ENCODE measurements at regions not wholly inside any gene's neighbourhood (a gene's known extent, or its start where the extent isn't known, plus 50 kb on each side); places are given as distances from the start of the nearest gene placed in this dataset.
"Not testable (repeated sequence)": the region's sequence is repeated elsewhere in the genome, so short reads cannot be mapped to it uniquely, and the experiment has no call there.

GRCh38 chr4:170682087-170682486, 592.3 kb upstream of the AADAT start:
- DNase-seq = not testable (repeated sequence)

DNA sequence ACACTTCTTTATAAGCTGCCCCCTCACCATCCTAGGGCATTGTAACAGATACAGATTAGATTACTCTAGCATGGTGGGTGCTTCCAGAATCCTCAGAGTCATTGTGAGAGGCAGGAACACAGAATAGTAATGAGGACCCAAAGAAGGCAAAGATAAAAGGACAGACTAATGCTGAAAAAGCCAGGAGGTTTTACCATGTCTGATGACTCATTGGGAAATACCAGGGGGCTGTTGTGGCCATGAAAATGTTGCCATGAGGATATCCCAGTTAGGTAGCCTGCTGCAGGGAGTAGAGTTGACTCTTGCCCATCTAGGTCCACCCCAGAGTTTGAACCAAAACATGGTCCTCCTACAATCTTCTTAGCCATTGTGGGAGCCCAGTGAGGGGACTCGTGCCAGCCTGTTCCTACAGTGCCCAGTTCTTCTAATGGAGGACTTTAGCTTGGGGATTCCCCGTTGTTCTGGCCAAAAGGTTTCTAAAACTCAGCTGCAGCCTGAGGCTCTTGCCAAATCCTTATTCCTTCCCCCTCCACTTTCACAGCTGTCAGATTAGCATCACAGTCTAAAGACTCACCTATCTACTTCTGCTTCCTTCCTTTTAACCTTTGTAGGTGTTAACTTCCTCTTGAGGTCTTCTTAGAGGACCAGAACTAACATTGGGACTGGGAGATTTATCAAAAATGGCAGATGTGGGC, 586.0 kb upstream of the AADAT start:
- no peak for DNase-seq

DNA sequence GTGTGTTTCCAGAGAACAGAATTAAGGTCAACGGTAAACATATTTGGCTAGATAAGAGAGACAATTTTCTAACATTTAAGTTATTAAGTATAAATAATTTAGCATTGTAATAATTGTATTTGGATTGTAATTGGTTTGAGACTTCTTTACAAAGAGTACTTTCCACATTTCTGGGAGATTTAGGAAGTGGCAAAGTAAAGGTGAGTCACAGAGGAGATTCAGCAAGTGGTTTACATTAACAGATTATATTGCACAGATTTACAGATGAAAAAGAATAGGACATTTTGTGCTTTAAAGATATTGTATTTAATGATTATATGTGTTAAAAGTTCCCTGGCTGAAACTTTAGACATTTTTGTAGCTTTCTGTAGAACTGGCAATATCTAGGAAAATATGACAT, 584.4 kb upstream of the AADAT start:
- DNase-seq = no peak

DNA sequence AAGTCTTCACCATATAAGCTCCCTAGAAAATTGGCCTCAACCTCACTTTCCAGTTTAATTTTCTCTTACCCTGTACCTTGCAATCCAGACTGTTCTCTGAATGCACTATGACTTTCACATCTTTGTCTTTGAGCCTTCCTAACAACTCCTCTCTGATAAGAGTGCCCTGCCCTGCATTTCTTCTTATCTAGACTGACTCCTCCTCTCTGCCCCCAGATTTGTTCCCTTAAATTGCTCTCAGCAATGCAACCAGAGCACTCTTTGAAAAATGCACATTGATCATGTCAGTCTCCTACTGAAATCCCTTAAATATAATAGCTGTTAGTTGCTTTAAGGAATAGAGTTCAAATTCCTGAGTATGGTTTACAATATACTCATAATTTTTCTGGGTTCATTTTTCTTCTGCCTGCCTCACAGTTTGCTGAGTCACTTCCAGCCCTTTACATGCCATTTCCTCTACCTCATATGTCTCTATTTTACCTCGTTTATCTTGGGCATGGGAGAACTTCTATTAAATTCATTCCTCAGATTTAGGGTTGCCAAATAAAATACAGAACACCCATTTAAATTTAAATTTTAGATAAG, 582.7 kb upstream of the AADAT start:
- DNase-seq = no peak

GRCh38 chr4:170671171-170671570, 581.4 kb upstream of the AADAT start:
- DNase-seq = no peak

- DNase-seq = no peak
Observed at GRCh38 chr4:170667814-170668213, 578.1 kb upstream of the AADAT start.

GRCh38 chr4:170666909-170667308, 577.2 kb upstream of the AADAT start:
- DNase-seq = no peak

DNA sequence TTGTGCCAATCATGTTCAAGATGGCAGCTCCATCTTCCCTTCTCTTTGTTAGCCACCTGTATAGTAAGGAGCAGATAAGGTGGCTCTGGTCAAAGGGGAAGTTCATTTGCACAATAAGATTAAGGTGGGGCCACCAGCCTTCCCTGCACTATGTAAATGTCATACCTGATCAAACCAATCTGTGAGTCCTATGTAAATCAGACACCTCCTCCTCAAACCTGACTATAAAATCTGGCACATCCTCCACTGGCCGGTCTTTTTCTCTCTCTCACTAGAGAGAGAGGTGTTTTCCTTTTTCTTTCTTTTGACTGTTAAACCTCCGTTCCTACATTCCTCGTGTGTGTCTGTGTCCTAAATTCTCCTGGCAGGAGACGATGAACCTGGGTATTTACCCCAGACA, 572.5 kb upstream of the AADAT start:
- DNase-seq = no peak

DNA sequence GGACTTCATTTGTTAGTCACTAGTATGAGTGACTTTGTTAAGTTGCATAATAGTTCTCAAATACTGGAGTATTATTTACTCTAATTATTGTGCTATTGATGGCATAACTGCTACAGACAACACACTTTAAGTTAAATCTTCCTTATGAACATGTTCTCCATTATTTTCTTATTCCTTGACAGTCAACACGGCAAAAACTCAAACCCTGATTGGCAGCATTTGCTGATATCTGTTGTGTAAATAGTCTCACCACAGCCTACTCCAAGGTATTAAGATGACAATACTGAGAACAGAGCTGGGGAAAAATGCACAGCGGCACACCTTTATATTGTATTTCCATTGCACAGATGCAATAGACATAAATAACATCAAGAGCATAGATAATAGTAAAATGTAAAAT, 568.0 kb upstream of the AADAT start:
- DNase-seq = no peak

- no peak for DNase-seq
Observed at GRCh38 chr4:170656506-170656905, 566.8 kb upstream of the AADAT start.

DNA sequence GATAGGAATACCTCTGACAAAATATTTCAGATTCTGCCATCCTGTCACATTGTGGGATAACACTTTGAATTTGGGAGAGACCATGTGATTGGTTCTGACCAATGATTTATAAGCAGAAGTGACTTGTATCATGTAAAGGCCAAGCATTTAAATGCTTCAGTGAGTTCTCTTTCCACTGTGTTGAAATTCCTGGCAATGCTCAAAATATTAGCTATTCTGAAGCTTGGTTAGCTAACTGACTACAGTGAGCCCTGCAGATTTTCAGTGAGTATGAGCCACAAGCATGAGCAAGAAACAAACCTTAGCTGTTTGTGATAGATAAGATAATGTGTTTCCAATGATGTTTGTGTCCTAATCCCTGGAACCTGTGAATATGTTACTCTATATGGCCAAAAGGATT, 562.8 kb upstream of the AADAT start:
- no peak for DNase-seq

DNA sequence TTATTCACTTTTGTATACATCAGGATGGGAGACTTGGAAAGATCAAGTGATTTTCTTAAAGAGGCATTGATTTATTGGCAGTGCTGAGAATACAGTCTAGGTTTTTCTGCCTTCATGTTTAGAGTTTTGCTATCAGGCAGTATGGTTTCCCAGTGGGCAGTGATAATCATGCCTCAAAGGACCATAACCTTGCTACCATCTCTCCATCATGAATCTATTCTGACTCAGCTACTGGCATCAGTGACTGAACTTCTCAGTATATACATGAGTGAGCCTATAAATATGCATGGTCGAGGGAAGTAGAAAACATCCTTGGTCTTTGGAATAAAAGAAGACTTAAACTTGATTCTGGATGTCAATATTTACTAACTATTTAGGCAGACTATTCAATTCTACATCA, 562.0 kb upstream of the AADAT start:
- DNase-seq = no peak

DNA sequence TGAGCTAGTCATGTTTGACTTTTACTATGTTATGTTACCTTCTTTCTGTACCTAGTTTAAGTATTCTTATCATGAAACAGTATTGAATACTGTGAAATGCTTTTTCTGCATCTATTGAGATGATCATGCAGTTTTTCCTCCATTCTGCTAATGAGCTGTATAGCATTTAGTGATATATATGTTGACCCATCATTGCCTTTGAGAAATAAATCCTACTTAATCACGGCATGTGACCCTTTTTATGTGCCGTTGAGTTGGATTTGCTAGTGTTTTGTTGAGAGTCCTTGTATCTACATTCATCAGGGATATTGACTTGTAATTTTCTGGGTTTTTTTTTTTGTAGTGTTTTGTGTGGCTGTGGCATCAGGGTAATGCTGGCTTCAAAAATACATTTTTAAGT, 537.7 kb upstream of the AADAT start:
- no peak for DNase-seq

- DNase-seq = no peak
Observed at GRCh38 chr4:170623899-170624298, 534.1 kb upstream of the AADAT start.

DNA sequence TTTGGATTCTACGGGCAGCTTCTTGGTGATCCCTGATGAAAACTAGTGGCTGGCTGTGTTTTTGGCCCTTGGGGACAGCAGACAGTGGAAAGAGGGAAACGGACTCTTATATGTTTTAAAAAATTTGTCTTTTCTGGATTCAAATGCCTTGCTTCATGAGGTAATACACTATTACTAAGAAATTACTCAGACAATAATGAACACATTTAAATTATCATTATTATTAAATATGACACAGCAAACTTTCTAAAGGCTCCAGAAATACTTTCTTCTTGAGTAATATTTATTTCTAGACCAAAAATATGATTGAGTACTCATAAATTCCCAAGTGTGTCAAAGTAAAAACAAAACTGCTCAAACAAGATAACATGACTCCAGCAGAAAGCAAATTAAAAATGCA, 520.7 kb upstream of the AADAT start:
- DNase-seq = no peak

DNA sequence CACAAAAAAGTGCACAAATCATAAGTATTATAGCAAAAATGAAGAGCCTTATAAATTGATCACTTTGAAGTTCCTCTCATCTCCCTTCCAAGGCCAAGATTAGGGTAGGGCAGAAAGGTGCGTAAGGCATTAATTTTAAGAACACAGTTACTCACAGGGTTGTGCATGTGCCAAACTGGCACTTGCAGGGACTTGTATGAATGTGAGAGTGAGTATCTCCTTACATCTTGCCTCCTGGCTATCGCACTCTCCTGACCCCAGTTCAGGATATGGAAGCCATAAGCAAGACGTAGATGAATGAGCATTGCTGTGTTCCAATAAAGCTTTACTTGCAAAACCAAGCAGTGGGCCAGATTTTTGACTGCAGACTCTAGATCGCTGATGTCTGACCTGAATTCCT, 510.1 kb upstream of the AADAT start:
- no peak for DNase-seq

DNA sequence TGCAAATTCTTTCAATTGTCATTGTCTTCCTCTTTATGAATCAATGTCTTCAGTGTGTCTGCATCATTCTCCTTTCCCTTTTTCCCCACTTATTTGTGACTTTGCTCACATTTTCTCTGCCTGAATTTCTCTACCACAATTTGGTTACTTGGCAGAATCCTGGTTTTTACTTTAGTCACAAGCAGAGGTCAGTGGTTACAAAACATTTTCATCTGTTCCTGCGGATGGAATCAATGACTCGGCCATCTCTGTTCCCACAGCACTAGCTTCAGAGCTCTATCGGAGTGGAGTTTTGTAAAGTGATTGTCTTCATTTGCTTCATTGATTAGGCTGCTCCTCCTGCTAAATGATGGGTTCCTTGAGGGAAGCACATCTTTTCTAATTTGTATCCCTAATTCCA, 501.3 kb upstream of the AADAT start:
- no peak for DNase-seq

GRCh38 chr4:170589597-170590191, 499.9 kb upstream of the AADAT start:
- no peak for DNase-seq

GRCh38 chr4:170581969-170582368, 492.2 kb upstream of the AADAT start:
- no peak for DNase-seq

GRCh38 chr4:170581322-170581721, 491.6 kb upstream of the AADAT start:
- DNase-seq = no peak

DNA sequence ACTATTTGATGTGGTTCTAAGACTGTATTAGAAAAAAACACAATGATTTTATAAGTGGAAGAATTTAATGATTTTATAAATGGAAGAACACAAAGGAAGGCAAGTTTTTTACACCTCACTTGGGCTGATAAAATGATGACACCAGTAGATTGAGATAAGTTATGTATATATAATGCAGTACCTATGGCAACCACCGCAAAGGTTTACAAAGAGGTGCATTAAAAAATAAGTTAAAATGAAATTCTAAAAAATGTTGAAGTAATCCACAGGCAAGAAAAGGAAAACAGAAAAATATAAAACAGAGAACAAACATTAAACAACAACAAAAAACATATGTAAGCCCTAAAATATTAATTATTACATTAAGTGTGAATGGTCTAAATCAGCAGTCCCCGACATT, 490.9 kb upstream of the AADAT start:
- DNase-seq = no peak

GRCh38 chr4:170538821-170539473, 449.2 kb upstream of the AADAT start:
- DNase-seq = no peak

DNA sequence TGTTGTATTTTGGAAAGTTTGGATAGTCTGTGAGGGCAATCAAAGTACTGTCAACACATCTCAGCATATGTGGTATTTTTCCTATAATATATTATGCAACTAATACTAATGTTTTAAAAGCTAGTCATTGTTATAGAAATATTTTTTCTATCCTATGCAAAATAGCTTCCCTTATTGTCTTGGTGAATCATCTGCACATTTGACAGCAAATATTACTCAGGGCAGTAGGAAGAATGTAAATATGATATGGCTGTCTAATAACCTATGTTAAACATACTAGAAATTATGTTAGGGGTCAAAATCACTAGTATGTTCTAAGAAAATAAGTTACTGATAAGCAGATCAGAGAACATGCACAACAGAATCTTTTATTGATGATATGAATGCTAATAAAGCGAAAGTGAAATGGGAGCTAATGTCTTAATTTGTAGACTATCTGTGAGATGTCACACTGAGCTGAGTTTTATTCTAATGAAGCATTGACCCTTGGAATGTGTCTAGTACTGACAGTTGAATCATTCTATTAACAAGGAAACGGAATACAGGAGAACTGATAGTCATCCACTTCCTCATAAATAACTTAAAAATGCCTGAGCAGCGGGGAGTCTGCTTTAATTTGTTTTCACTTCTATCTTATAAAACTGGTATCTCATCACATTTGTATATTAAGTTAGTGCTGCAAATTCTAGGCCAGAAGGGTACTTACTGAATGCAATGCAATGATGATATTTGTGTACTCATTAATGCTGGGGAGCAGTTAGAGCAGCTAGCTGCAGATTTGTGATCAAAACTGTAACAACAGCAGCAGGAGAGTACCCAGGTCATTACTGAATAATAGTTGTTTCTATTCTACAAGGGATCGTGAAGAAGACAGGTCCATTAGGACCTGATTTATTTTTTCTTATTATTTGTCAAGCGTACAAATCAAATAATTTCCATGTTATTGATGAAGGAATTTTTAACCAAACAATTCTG, 440.3 kb upstream of the AADAT start:
- no peak for DNase-seq
